ENCODE measurements at regions not wholly inside any gene's neighbourhood (a gene's known extent, or its start where the extent isn't known, plus 50 kb on each side); places are given as distances from the start of the nearest gene placed in this dataset.

DNA sequence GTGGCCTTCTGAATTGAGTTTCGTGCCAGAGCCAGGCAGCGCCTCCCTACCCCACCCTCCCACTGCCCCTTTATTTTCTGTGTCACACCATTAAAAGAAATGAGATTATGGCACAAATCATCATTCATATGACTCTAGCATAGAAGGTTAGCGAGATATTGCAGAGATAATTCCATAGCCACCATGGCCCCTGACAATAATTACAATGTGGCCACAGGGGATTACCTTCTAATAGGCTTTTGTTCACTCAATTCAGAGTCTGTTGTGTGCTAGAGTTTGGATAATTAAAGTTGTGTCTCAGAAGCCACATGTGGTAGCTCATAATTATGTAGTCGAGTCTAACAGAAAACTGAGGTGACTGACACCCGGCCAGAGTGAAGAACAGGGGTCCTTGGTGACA, 428.1 kb downstream of the ARHGEF28 start:
- no peak for DNase-seq (ENCODE audit: insufficient read length, low spot score, missing footprints)
- Histone ChIP-seq H3K27me3 (ENCODE audit: insufficient read depth, low read length) (no peaks in the 10 kb centered on the region), H3K79me2 (ENCODE audit: insufficient read depth, low read length) (no peaks in the 10 kb centered on the region), H4K20me1 (ENCODE audit: insufficient read depth, low read length) (no peaks in the 10 kb centered on the region), H3K4me1 (ENCODE audit: insufficient read depth, low read length) (no peaks in the 10 kb centered on the region), H3K9me3 (ENCODE audit: low read depth, low read length) (no peaks in the 10 kb centered on the region), H3K27ac (ENCODE audit: low read depth, low read length) (no peak overlapping the region), H2AFZ (ENCODE audit: low read length) (no peak overlapping the region), H3K4me2 (ENCODE audit: insufficient read depth, low read length) (no peak overlapping the region), H3K4me3 (ENCODE audit: insufficient read depth, low read length) (no peak overlapping the region), H3K36me3 (ENCODE audit: insufficient read depth, low read length) (no peaks in the 10 kb centered on the region)
- TF ChIP-seq, protein P1, sequence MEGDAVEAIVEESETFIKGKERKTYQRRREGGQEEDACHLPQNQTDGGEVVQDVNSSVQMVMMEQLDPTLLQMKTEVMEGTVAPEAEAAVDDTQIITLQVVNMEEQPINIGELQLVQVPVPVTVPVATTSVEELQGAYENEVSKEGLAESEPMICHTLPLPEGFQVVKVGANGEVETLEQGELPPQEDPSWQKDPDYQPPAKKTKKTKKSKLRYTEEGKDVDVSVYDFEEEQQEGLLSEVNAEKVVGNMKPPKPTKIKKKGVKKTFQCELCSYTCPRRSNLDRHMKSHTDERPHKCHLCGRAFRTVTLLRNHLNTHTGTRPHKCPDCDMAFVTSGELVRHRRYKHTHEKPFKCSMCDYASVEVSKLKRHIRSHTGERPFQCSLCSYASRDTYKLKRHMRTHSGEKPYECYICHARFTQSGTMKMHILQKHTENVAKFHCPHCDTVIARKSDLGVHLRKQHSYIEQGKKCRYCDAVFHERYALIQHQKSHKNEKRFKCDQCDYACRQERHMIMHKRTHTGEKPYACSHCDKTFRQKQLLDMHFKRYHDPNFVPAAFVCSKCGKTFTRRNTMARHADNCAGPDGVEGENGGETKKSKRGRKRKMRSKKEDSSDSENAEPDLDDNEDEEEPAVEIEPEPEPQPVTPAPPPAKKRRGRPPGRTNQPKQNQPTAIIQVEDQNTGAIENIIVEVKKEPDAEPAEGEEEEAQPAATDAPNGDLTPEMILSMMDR (IDR thresholded peaks at IDR 0.05; ENCODE audit: extremely low read depth, low read depth, low read length): no peak

GRCh38 chr5:74052441-74053221, 426.6 kb downstream of the ARHGEF28 start:
- Histone ChIP-seq H3K27ac (ENCODE audit: low read depth, low read length) (no peak overlapping the region), H3K27me3 (ENCODE audit: insufficient read depth, low read length) (no peaks in the 10 kb centered on the region), H3K36me3 (ENCODE audit: insufficient read depth, low read length) (no peaks in the 10 kb centered on the region), H2AFZ (ENCODE audit: low read length) (no peak overlapping the region), H3K79me2 (ENCODE audit: insufficient read depth, low read length) (no peaks in the 10 kb centered on the region), H3K9me3 (ENCODE audit: low read depth, low read length) (no peaks in the 10 kb centered on the region), H3K4me3 (ENCODE audit: insufficient read depth, low read length) (no peak overlapping the region), H3K4me2 (ENCODE audit: insufficient read depth, low read length) (no peak overlapping the region), H4K20me1 (ENCODE audit: insufficient read depth, low read length) (no peaks in the 10 kb centered on the region), H3K4me1 (ENCODE audit: insufficient read depth, low read length) (no peaks in the 10 kb centered on the region)
- TF ChIP-seq, protein P1 (IDR thresholded peaks at IDR 0.05; ENCODE audit: extremely low read depth, low read depth, low read length): no peak
- DNase-seq (ENCODE audit: insufficient read length, low spot score, missing footprints): peak; percentile 26

DNA sequence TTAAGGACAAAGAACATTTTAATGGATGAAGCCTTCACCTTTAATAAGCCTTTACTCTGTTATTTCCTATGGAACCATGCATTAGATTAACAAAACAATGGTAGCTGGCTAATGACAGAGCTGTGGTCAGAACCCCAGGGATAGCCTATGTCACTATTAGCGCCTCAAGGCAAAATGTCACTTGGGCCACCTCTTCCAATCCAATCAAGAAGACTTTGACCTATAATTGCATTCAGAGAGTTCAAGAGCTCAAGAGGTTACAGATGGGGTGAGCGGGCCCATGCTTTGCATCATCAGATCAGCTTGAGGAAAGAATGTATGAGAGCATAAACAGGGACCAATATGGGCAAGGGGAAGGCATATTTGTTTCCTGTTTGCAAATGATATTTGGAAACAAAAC, 425.1 kb downstream of the ARHGEF28 start:
- H3K4me1 ChIP-seq (ENCODE audit: insufficient read depth, low read length): no peaks in the 10 kb centered on the region
- no peak overlapping the region for H2AFZ ChIP-seq (ENCODE audit: low read length)
- TF ChIP-seq, protein P1 (IDR thresholded peaks at IDR 0.05; ENCODE audit: extremely low read depth, low read depth, low read length): no peak
- H3K4me2 ChIP-seq (ENCODE audit: insufficient read depth, low read length): no peak overlapping the region
- no peak overlapping the region for H3K27ac ChIP-seq (ENCODE audit: low read depth, low read length)
- H3K36me3 ChIP-seq (ENCODE audit: insufficient read depth, low read length): no peaks in the 10 kb centered on the region
- no peaks in the 10 kb centered on the region for H4K20me1 ChIP-seq (ENCODE audit: insufficient read depth, low read length)
- no peak overlapping the region for H3K4me3 ChIP-seq (ENCODE audit: insufficient read depth, low read length)
- no peaks in the 10 kb centered on the region for H3K27me3 ChIP-seq (ENCODE audit: insufficient read depth, low read length)
- no peaks in the 10 kb centered on the region for H3K79me2 ChIP-seq (ENCODE audit: insufficient read depth, low read length)
- no peak for DNase-seq (ENCODE audit: insufficient read length, low spot score, missing footprints)
- no peaks in the 10 kb centered on the region for H3K9me3 ChIP-seq (ENCODE audit: low read depth, low read length)

- Histone ChIP-seq H3K79me2 (ENCODE audit: insufficient read depth, low read length) (no peaks in the 10 kb centered on the region), H3K4me3 (ENCODE audit: insufficient read depth, low read length) (no peak overlapping the region), H3K4me2 (ENCODE audit: insufficient read depth, low read length) (no peak overlapping the region), H3K9me3 (ENCODE audit: low read depth, low read length) (no peaks in the 10 kb centered on the region), H3K27me3 (ENCODE audit: insufficient read depth, low read length) (no peaks in the 10 kb centered on the region), H4K20me1 (ENCODE audit: insufficient read depth, low read length) (no peaks in the 10 kb centered on the region), H3K36me3 (ENCODE audit: insufficient read depth, low read length) (no peaks in the 10 kb centered on the region), H2AFZ (ENCODE audit: low read length) (no peak overlapping the region), H3K27ac (ENCODE audit: low read depth, low read length) (no peak overlapping the region), H3K4me1 (ENCODE audit: insufficient read depth, low read length) (peaks cover 30% of the 10 kb centered on the region)
- TF ChIP-seq, protein P1 (IDR thresholded peaks at IDR 0.05; ENCODE audit: extremely low read depth, low read depth, low read length): no peak
- no peak for DNase-seq (ENCODE audit: insufficient read length, low spot score, missing footprints)
Observed at GRCh38 chr5:74044936-74045335, 418.9 kb downstream of the ARHGEF28 start.
